ENCODE measurements at regions not wholly inside any gene's neighbourhood (a gene's known extent, or its start where the extent isn't known, plus 50 kb on each side); places are given as distances from the start of the nearest gene placed in this dataset.
"Not testable (repeated sequence)": the region's sequence is repeated elsewhere in the genome, so short reads cannot be mapped to it uniquely, and the experiment has no call there.

- Mint-ChIP-seq H3K36me3 (no peaks in the 10 kb centered on the region), H3K27me3 (ENCODE audit: low read depth in 2 of 2) (peaks cover 3 to 7% of the 10 kb centered on the region in 2 donors), H3K9me3 (no peaks in the 10 kb centered on the region), H3K4me1 (no peaks in the 10 kb centered on the region), H3K4me3 (no peak overlapping the region), H3K27ac (no peak overlapping the region)
- TF ChIP-seq CTCF (IDR thresholded peaks at IDR 0.05): no peak
- ATAC-seq: no peak
- H3K4me1 ChIP-seq (ENCODE audit: control insufficient read depth, insufficient read depth, low read length): no peaks in the 10 kb centered on the region
- intact Hi-C loops (cut with micrococcal nuclease): no loop called here
- no peaks in the 10 kb centered on the region for H3K36me3 ChIP-seq (ENCODE audit: control insufficient read depth, insufficient read depth, low read length)
- no peaks in the 10 kb centered on the region for H3K9me3 ChIP-seq (ENCODE audit: control insufficient read depth, insufficient read depth, low read length)
- no peaks in the 10 kb centered on the region for H3K27me3 ChIP-seq (ENCODE audit: control insufficient read depth, insufficient read depth, low read length)
- H3K27ac ChIP-seq (ENCODE audit: low read length): no peak overlapping the region
- no peak for DNase-seq
- H3K4me3 ChIP-seq (ENCODE audit: low read length): no peak overlapping the region
These were observed 164.8 kb downstream of the HINT1 start for GRCh38 chr5:131000289-131000688.

GRCh38 chr5:130996720-130997119, 168.3 kb downstream of the HINT1 start:
- H3K9me3 ChIP-seq (ENCODE audit: control insufficient read depth, insufficient read depth, low read length); H3K27me3 Mint-ChIP-seq (ENCODE audit: low read depth in 2 of 2); ATAC-seq; H3K27ac ChIP-seq (ENCODE audit: low read length); H3K4me3 ChIP-seq (ENCODE audit: low read length); H3K27me3 ChIP-seq (ENCODE audit: control insufficient read depth, insufficient read depth, low read length); H3K36me3 Mint-ChIP-seq; H3K36me3 ChIP-seq (ENCODE audit: control insufficient read depth, insufficient read depth, low read length); intact Hi-C loops (cut with micrococcal nuclease); H3K9me3 Mint-ChIP-seq; H3K27ac Mint-ChIP-seq; H3K4me3 Mint-ChIP-seq; H3K4me1 Mint-ChIP-seq; H3K4me1 ChIP-seq (ENCODE audit: control insufficient read depth, insufficient read depth, low read length); DNase-seq: not testable (repeated sequence)

GRCh38 chr5:130995851-130996250, 169.2 kb downstream of the HINT1 start:
- Mint-ChIP-seq H3K9me3 (no peaks in the 10 kb centered on the region), H3K36me3 (no peaks in the 10 kb centered on the region), H3K4me1 (no peaks in the 10 kb centered on the region), H3K27ac (no peak overlapping the region), H3K4me3 (no peak overlapping the region), H3K27me3 (ENCODE audit: low read depth in 2 of 2) (peaks cover 6 to 7% of the 10 kb centered on the region in 2 donors)
- no peaks in the 10 kb centered on the region for H3K9me3 ChIP-seq (ENCODE audit: control insufficient read depth, insufficient read depth, low read length)
- no peaks in the 10 kb centered on the region for H3K4me1 ChIP-seq (ENCODE audit: control insufficient read depth, insufficient read depth, low read length)
- no peak for ATAC-seq
- H3K27ac ChIP-seq (ENCODE audit: low read length): no peak overlapping the region
- no peak for TF ChIP-seq CTCF (IDR thresholded peaks at IDR 0.05)
- no peak for DNase-seq
- WGBS (ENCODE audit: insufficient coverage): 93% methylated on average over 23 of the region's 23 CpGs
- intact Hi-C loops (cut with micrococcal nuclease): no loop called here
- no peaks in the 10 kb centered on the region for H3K36me3 ChIP-seq (ENCODE audit: control insufficient read depth, insufficient read depth, low read length)
- H3K4me3 ChIP-seq (ENCODE audit: low read length): no peak overlapping the region
- H3K27me3 ChIP-seq (ENCODE audit: control insufficient read depth, insufficient read depth, low read length): no peaks in the 10 kb centered on the region

GRCh38 chr5:130995254-130995515, 169.9 kb downstream of the HINT1 start:
- no peaks in the 10 kb centered on the region for H3K4me1 ChIP-seq (ENCODE audit: control insufficient read depth, insufficient read depth, low read length)
- ATAC-seq: no peak
- Mint-ChIP-seq H3K36me3 (no peaks in the 10 kb centered on the region), H3K27ac (no peak overlapping the region), H3K4me3 (no peak overlapping the region), H3K27me3 (ENCODE audit: low read depth in 2 of 2) (peaks cover 2 to 6% of the 10 kb centered on the region in 2 donors), H3K4me1 (no peaks in the 10 kb centered on the region), H3K9me3 (no peaks in the 10 kb centered on the region)
- H3K27ac ChIP-seq (ENCODE audit: low read length): no peak overlapping the region
- no peak for TF ChIP-seq CTCF (IDR thresholded peaks at IDR 0.05)
- H3K36me3 ChIP-seq (ENCODE audit: control insufficient read depth, insufficient read depth, low read length): no peaks in the 10 kb centered on the region
- DNase-seq: no peak
- H3K4me3 ChIP-seq (ENCODE audit: low read length): no peak overlapping the region
- 92% methylated on average over 16 of the region's 16 CpGs for WGBS (ENCODE audit: insufficient coverage)
- intact Hi-C loops (cut with micrococcal nuclease): no loop called here
- no peaks in the 10 kb centered on the region for H3K9me3 ChIP-seq (ENCODE audit: control insufficient read depth, insufficient read depth, low read length)
- no peaks in the 10 kb centered on the region for H3K27me3 ChIP-seq (ENCODE audit: control insufficient read depth, insufficient read depth, low read length)

All from natural killer cell (primary cell).